DND-41 (cell line): ENCODE measurements at regions not wholly inside any gene's neighbourhood (a gene's known extent, or its start where the extent isn't known, plus 50 kb on each side); places are given as distances from the start of the nearest gene placed in this dataset.

ENCODE experiments used
- EZH2 ChIP-seq: IDR thresholded peaks from 3 replicates; pipeline ENCODE4 v1.6.1; 2012; ENCODE audit warnings: borderline replicate concordance, low read depth, mild to moderate bottlenecking, moderate library complexity, low read length, inconsistent platforms; ENCODE audit not compliant: severe bottlenecking
- TF ChIP-seq, protein P1 (sequence below): IDR thresholded peaks from 2 replicates; pipeline ENCODE4 v1.5.1; 2012; ENCODE audit warnings: borderline replicate concordance, low read length, moderate library complexity, mild to moderate bottlenecking; ENCODE audit not compliant: poor library complexity, severe bottlenecking; ENCODE audit errors: extremely low read depth

DNA sequence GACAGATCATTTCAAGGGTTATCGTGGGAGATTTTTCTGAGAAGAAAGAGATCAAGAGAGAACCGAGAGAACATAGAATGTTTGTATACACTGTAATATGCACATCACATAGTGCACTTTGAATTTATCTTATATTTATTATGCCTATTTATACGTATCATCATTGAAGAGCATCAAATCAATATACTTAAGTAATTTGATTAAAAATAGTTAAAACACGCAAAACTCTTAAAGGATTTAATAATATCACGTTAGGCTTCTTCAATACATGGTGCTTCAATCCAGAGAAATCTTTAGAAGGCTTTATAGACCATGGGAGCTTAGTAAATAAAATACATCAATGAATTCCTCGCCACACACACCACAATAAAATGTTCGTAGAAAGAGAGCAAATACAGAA is 139.5 kb upstream of the C11orf58 start:
- TF ChIP-seq, protein P1, sequence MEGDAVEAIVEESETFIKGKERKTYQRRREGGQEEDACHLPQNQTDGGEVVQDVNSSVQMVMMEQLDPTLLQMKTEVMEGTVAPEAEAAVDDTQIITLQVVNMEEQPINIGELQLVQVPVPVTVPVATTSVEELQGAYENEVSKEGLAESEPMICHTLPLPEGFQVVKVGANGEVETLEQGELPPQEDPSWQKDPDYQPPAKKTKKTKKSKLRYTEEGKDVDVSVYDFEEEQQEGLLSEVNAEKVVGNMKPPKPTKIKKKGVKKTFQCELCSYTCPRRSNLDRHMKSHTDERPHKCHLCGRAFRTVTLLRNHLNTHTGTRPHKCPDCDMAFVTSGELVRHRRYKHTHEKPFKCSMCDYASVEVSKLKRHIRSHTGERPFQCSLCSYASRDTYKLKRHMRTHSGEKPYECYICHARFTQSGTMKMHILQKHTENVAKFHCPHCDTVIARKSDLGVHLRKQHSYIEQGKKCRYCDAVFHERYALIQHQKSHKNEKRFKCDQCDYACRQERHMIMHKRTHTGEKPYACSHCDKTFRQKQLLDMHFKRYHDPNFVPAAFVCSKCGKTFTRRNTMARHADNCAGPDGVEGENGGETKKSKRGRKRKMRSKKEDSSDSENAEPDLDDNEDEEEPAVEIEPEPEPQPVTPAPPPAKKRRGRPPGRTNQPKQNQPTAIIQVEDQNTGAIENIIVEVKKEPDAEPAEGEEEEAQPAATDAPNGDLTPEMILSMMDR = no peak
- TF ChIP-seq EZH2 = no peak
